H9 (cell line): ENCODE measurements at regions not wholly inside any gene's neighbourhood (a gene's known extent, or its start where the extent isn't known, plus 50 kb on each side); places are given as distances from the start of the nearest gene placed in this dataset.

ENCODE experiments used
- DNase-seq: peaks from one replicate; pipeline ENCODE4 v3.0.0-alpha.2; 2017
- H2AFZ ChIP-seq: one replicate; pipeline ENCODE4 v1.6.1; 2013; ENCODE audit warnings: mild to moderate bottlenecking, low read length, control low read depth, moderate library complexity
- H2AK5ac ChIP-seq: 2 replicates; pipeline ENCODE4 v1.6.1; 2013; ENCODE audit warnings: low read length, control low read depth, mixed read lengths; ENCODE audit not compliant: insufficient read length
- H2BK120ac ChIP-seq: one replicate; pipeline ENCODE4 v1.6.1; 2013; ENCODE audit warnings: low read depth, mild to moderate bottlenecking, low read length, control low read depth, inconsistent platforms; ENCODE audit not compliant: poor library complexity, severe bottlenecking
- H2BK12ac ChIP-seq: 2 replicates; pipeline ENCODE4 v1.6.1; 2013; ENCODE audit warnings: low read length, control low read depth, mixed read lengths, low read depth; ENCODE audit not compliant: insufficient read length
- H2BK15ac ChIP-seq: 2 replicates; pipeline ENCODE4 v1.6.1; 2013; ENCODE audit warnings: low read depth, low read length, control low read depth
- H2BK20ac ChIP-seq: one replicate; pipeline ENCODE4 v1.6.1; 2013; ENCODE audit warnings: low read depth, mild to moderate bottlenecking, low read length, control low read depth, inconsistent platforms; ENCODE audit not compliant: poor library complexity, severe bottlenecking
- H2BK5ac ChIP-seq: 2 replicates; pipeline ENCODE4 v1.6.1; 2013; ENCODE audit warnings: low read length, control low read depth, mixed read lengths; ENCODE audit not compliant: insufficient read length
- H3K14ac ChIP-seq: 2 replicates; pipeline ENCODE4 v1.6.1; 2013; ENCODE audit warnings: low read length, control low read depth; ENCODE audit not compliant: insufficient read depth
- H3K18ac ChIP-seq: 2 replicates; pipeline ENCODE4 v1.6.1; 2013; ENCODE audit warnings: low read depth, mild to moderate bottlenecking, mixed read lengths, low read length, control low read depth; ENCODE audit not compliant: insufficient read length
- H3K23ac ChIP-seq: 2 replicates; pipeline ENCODE4 v1.6.1; 2013; ENCODE audit warnings: low read length, control low read depth, mixed read lengths, low read depth; ENCODE audit not compliant: insufficient read length
- H3K23me2 ChIP-seq: 2 replicates; pipeline ENCODE4 v1.6.1; 2013; ENCODE audit warnings: low read depth, mild to moderate bottlenecking, mixed read lengths, low read length, control low read depth; ENCODE audit not compliant: insufficient read length, poor library complexity, severe bottlenecking
- H3K27ac ChIP-seq: 2 replicates; pipeline ENCODE4 v1.5.1; 2013; ENCODE audit warnings: low read length, control low read depth, mixed read lengths, low read depth; ENCODE audit not compliant: insufficient read length
- H3K27me3 ChIP-seq: 2 replicates; pipeline ENCODE4 v1.6.1; 2013; ENCODE audit warnings: low read length, control low read depth, inconsistent platforms; ENCODE audit not compliant: insufficient read depth
- H3K4ac ChIP-seq: 2 replicates; pipeline ENCODE4 v1.6.1; 2013; ENCODE audit warnings: low read depth, mild to moderate bottlenecking, control low read depth, inconsistent platforms, low read length, moderate library complexity
- H3K4me1 ChIP-seq: 2 replicates; pipeline ENCODE4 v1.6.1; 2013; ENCODE audit warnings: low read length, control low read depth, inconsistent platforms; ENCODE audit not compliant: insufficient read depth
- H3K4me2 ChIP-seq: 2 replicates; pipeline ENCODE4 v1.6.1; 2013; ENCODE audit warnings: low read length, control low read depth, mixed read lengths; ENCODE audit not compliant: insufficient read length, insufficient read depth
- H3K56ac ChIP-seq: 2 replicates; pipeline ENCODE4 v1.6.1; 2013; ENCODE audit warnings: low read depth, mild to moderate bottlenecking, mixed read lengths, low read length, control low read depth; ENCODE audit not compliant: insufficient read length
- H3K79me1 ChIP-seq: 2 replicates; pipeline ENCODE4 v1.6.1; 2013; ENCODE audit warnings: low read depth, mild to moderate bottlenecking, moderate library complexity, low read length, control low read depth, inconsistent platforms; ENCODE audit not compliant: insufficient read depth, poor library complexity, severe bottlenecking
- H3K79me2 ChIP-seq: 2 replicates; pipeline ENCODE4 v1.6.1; 2013; ENCODE audit warnings: low read length, control low read depth, inconsistent platforms; ENCODE audit not compliant: insufficient read depth
- H3K9ac ChIP-seq: 2 replicates; pipeline ENCODE4 v1.6.1; 2013; ENCODE audit warnings: low read length, control low read depth, mixed read lengths; ENCODE audit not compliant: insufficient read length; ENCODE audit errors: extremely low read depth
- H3K9me3 ChIP-seq: one replicate; pipeline ENCODE4 v1.6.1; 2013; ENCODE audit warnings: low read depth, low read length, inconsistent platforms; ENCODE audit not compliant: control insufficient read depth
- H3T11ph ChIP-seq: one replicate; pipeline ENCODE4 v1.6.1; 2013; ENCODE audit warnings: mild to moderate bottlenecking, low read length, control low read depth, inconsistent platforms
- H4K20me1 ChIP-seq: one replicate; pipeline ENCODE4 v1.6.1; 2013; ENCODE audit not compliant: control insufficient read depth, insufficient read length, insufficient read depth
- H4K5ac ChIP-seq: 2 replicates; pipeline ENCODE4 v1.6.1; 2013; ENCODE audit warnings: low read depth, mild to moderate bottlenecking, mixed read lengths, low read length, control low read depth; ENCODE audit not compliant: insufficient read length
- H4K8ac ChIP-seq: replicated peaks from 2 replicates; pipeline ENCODE4 v1.6.1; 2013; ENCODE audit warnings: low read length, control low read depth, mixed read lengths, low read depth; ENCODE audit not compliant: insufficient read length
- H4K91ac ChIP-seq: 2 replicates; pipeline ENCODE4 v1.6.1; 2013; ENCODE audit warnings: low read depth, mild to moderate bottlenecking, moderate library complexity, mixed read lengths, low read length, control low read depth; ENCODE audit not compliant: insufficient read length
- H3K27ac Mint-ChIP-seq, 3 experiments: 2 replicates in 2 of 3; 3 replicates in 1 of 3; pipeline ENCODE4 v1.8.0; 2020 to 2021; ENCODE audit warnings: mixed read lengths in 3 of 3, mild to moderate bottlenecking in 1 of 3, moderate library complexity in 1 of 3
- H3K27me3 Mint-ChIP-seq: 2 replicates; pipeline ENCODE4 v1.8.0; 2021; ENCODE audit warnings: low read depth, mild to moderate bottlenecking, moderate library complexity, mixed read lengths
- H3K36me3 Mint-ChIP-seq, 3 experiments: 2 replicates in 2 of 3; 3 replicates in 1 of 3; pipeline ENCODE4 v1.8.0; 2020 to 2021; ENCODE audit warnings: low read depth in 3 of 3, mixed read lengths in 3 of 3; ENCODE audit not compliant: insufficient read depth in 1 of 3
- H3K4me1 Mint-ChIP-seq, 2 experiments: 2 replicates each; pipeline ENCODE4 v1.8.0; 2020; ENCODE audit warnings: mixed read lengths in 2 of 2
- H3K4me3 Mint-ChIP-seq, 2 experiments: 2 replicates in 1 of 2; 3 replicates in 1 of 2; pipeline ENCODE4 v1.8.0; 2020 to 2021; ENCODE audit warnings: mild to moderate bottlenecking in 2 of 2, mixed read lengths in 2 of 2, moderate library complexity in 1 of 2
- H3K9me3 Mint-ChIP-seq, 2 experiments: 2 replicates in 1 of 2; 3 replicates in 1 of 2; pipeline ENCODE4 v1.8.0; 2020; ENCODE audit warnings: mild to moderate bottlenecking in 2 of 2, mixed read lengths in 2 of 2, moderate library complexity in 1 of 2
- CTCF ChIP-seq: fragments of 200-600 bp; sonication (generic); conservative IDR thresholded peaks from 3 replicates; pipeline ENCODE4 v1.8.0; 2021; ENCODE audit warnings: antibody characterized with exemption, mild to moderate bottlenecking
- WGBS: extraction: QIAGEN DNeasy Blood & Tissue Kit; methylation state at CpG from one replicate; pipeline ENCODE4 v1.1.7; 2013; ENCODE audit warnings: missing lambda C conversion rate, low lambda C conversion rate, mixed read lengths; ENCODE audit not compliant: insufficient read length; ENCODE audit errors: extremely low coverage; 5-methylcytosine and 5-hydroxymethylcytosine counted together

- no peak overlapping the region for H2BK5ac ChIP-seq
- Mint-ChIP-seq H3K4me1 (peaks cover 3 to 5% of the 10 kb centered on the region in 2 experiments; a peak in 1 of 4 replicates), H3K9me3 (no peaks in the 10 kb centered on the region), H3K4me3 (no peak overlapping the region), H3K36me3 (no peaks in the 10 kb centered on the region), H3K27me3 (no peaks in the 10 kb centered on the region), H3K27ac (no peak overlapping the region)
- no peaks in the 10 kb centered on the region for H3K9me3 ChIP-seq
- no peak overlapping the region for H2BK12ac ChIP-seq
- H3K56ac ChIP-seq: no peak overlapping the region
- no CpG with 5 or more reads among the region's 2 CpGs for WGBS
- H3K23ac ChIP-seq: no peak overlapping the region
- H4K8ac ChIP-seq: no peak overlapping the region
- no peak overlapping the region for H3K14ac ChIP-seq
- H3K9ac ChIP-seq: no peak overlapping the region
- H2BK15ac ChIP-seq: no peak overlapping the region
- H3K79me1 ChIP-seq: no peaks in the 10 kb centered on the region
- no peaks in the 10 kb centered on the region for H3K79me2 ChIP-seq
- H4K91ac ChIP-seq: no peak overlapping the region
- no peak for TF ChIP-seq CTCF
- no peak overlapping the region for H3K18ac ChIP-seq
- no peaks in the 10 kb centered on the region for H3K4me1 ChIP-seq
- H3K27me3 ChIP-seq: no peaks in the 10 kb centered on the region
- no peak overlapping the region for H3T11ph ChIP-seq
- H3K4me2 ChIP-seq: no peak overlapping the region
- H3K27ac ChIP-seq: no peak overlapping the region
- H3K23me2 ChIP-seq: no peaks in the 10 kb centered on the region
- no peak overlapping the region for H3K4ac ChIP-seq
- H4K5ac ChIP-seq: no peak overlapping the region
- H4K20me1 ChIP-seq: no peaks in the 10 kb centered on the region
- H2AK5ac ChIP-seq: no peak overlapping the region
- H2BK120ac ChIP-seq: no peak overlapping the region
- H2BK20ac ChIP-seq: no peak overlapping the region
- H2AFZ ChIP-seq: no peak overlapping the region
- DNase-seq: no peak
These were observed 159.2 kb downstream of the BTC start for GRCh38 chr4:74635074-74635473.
